HepG2 (cell line): ENCODE measurements at regions not wholly inside any gene's neighbourhood (a gene's known extent, or its start where the extent isn't known, plus 50 kb on each side); places are given as distances from the start of the nearest gene placed in this dataset.

Source experiments
- ATAC-seq: fragments of 200-7000 bp; cut with Tn5 transposase; 3 replicates; pipeline ENCODE4 v1.9.1; 2020; ENCODE audit warnings: mild to moderate bottlenecking, moderate library complexity
- BruUV-seq: library from RNA; stranded (reverse); fragments of 400-500 nt; replicated peaks from 2 replicates; lab custom pipeline; 2021; lab: Mats Ljungman, UMichigan
- CTCF ChIA-PET: fragments of 300-600 bp; formaldehyde crosslinking; extraction: SDS; loops from one replicate; lab custom pipeline; 2021; ENCODE audit warnings: low total read pairs, inconsistent platforms, low intra/inter-chr PET ratio; lab: Yijun Ruan, JAX
- POLR2A ChIA-PET: fragments of 350-600 bp; sonication (Branson Sonifier 250); formaldehyde crosslinking; loops from one replicate; lab custom pipeline; 2020; ENCODE audit warnings: antibody characterized with exemption, inconsistent platforms; lab: Yijun Ruan, JAX
- DNase-seq: peaks from one replicate; pipeline ENCODE4 v3.0.0-alpha.2; 2015; ENCODE audit warnings: low spot score
- FAIRE-seq: peaks from 3 replicates; lab custom pipeline; 2011; peaks lifted over from hg19 to GRCh38; lab: Jason Lieb, UNC
- H2AFZ ChIP-seq: one replicate; pipeline ENCODE4 v1.6.1; 2011; ENCODE audit warnings: low read length, inconsistent platforms
- H3K27ac ChIP-seq: fragments of 300-600 bp; 3 replicates; pipeline ENCODE4 v1.8.0; 2011; ENCODE audit warnings: mixed run types, mild to moderate bottlenecking, mixed read lengths, low read length, inconsistent platforms; ENCODE audit not compliant: insufficient read depth; ENCODE audit errors: extremely low read length
- H3K27me3 ChIP-seq, 2 experiments: fragments of 200-600 bp in 1 of 2; 2 replicates in 1 of 2; 3 replicates in 1 of 2; pipeline versions ENCODE4 v1.6.0 to v1.8.0; 2011; ENCODE audit warnings: low read length in 2 of 2, mild to moderate bottlenecking in 2 of 2, moderate library complexity in 2 of 2, inconsistent platforms in 1 of 2; ENCODE audit not compliant: insufficient read depth in 2 of 2, control insufficient read depth in 1 of 2
- H3K36me3 ChIP-seq, 2 experiments: fragments of 200-600 bp in 1 of 2; replicated peaks in 1 of 2; 2 replicates in 1 of 2; 3 replicates in 1 of 2; pipeline versions ENCODE4 v1.5.1 to v1.8.0; 2011; ENCODE audit warnings: low read length in 2 of 2, inconsistent platforms in 1 of 2; ENCODE audit not compliant: insufficient read depth in 2 of 2, control insufficient read depth in 1 of 2
- H3K4me1 ChIP-seq: 2 replicates; pipeline ENCODE4 v1.5.1; 2012; ENCODE audit warnings: low read length, inconsistent platforms; ENCODE audit not compliant: insufficient read depth
- H3K4me2 ChIP-seq: 2 replicates; pipeline ENCODE4 v1.6.0; 2011; ENCODE audit warnings: low read depth, low read length, inconsistent platforms
- H3K4me3 ChIP-seq, 3 experiments: fragments of 200-600 bp in 1 of 3; sonication (generic), shearing (Covaris generic) in 1 of 3; replicated peaks in 1 of 3; 2 replicates each; pipeline ENCODE4 v1.5.1; 2011 to 2016; ENCODE audit warnings: low read length in 3 of 3, inconsistent platforms in 2 of 3, low read depth in 2 of 3, mild to moderate bottlenecking in 2 of 3, control low read depth in 1 of 3, mixed read lengths in 1 of 3; ENCODE audit not compliant: insufficient read depth in 1 of 3
- H3K79me2 ChIP-seq: one replicate; pipeline ENCODE4 v1.6.1; 2011; ENCODE audit warnings: low read length, inconsistent platforms; ENCODE audit not compliant: insufficient read depth
- H3K9ac ChIP-seq: 2 replicates; pipeline ENCODE4 v1.6.0; 2011; ENCODE audit warnings: mild to moderate bottlenecking, low read depth, low read length, inconsistent platforms; ENCODE audit not compliant: insufficient read depth
- H3K9me3 ChIP-seq: 2 replicates; pipeline ENCODE4 v1.5.1; 2012; ENCODE audit warnings: mild to moderate bottlenecking, low read length
- H4K20me1 ChIP-seq: 2 replicates; pipeline ENCODE4 v1.6.0; 2011; ENCODE audit warnings: inconsistent platforms, mild to moderate bottlenecking, low read length, moderate library complexity; ENCODE audit not compliant: insufficient read depth
- AKAP8 ChIP-seq: sonication (generic); formaldehyde crosslinking; IDR thresholded peaks from 2 replicates; pipeline ENCODE4 v1.5.1; 2020; ENCODE audit warnings: mild to moderate bottlenecking, missing genetic modification reagents
- HOXA7 ChIP-seq: sonication (generic); formaldehyde crosslinking; IDR thresholded peaks from 2 replicates; pipeline ENCODE4 v1.8.1; 2022; ENCODE audit warnings: mild to moderate bottlenecking, missing genetic modification reagents, moderate library complexity
- MTA3 ChIP-seq: sonication (generic); formaldehyde crosslinking; IDR thresholded peaks from 2 replicates; pipeline ENCODE4 v1.4.0; 2020; ENCODE audit warnings: missing genetic modification reagents
- PPARG ChIP-seq: conservative IDR thresholded peaks from 2 replicates; pipeline ENCODE4 v1.6.1; 2016; ENCODE audit warnings: missing biosample characterization, missing genetic modification reagents
- PRPF4 ChIP-seq: fragments of 200-400 bp; formaldehyde crosslinking; IDR thresholded peaks from 2 replicates; pipeline ENCODE4 v1.6.1; 2016; ENCODE audit warnings: low read length, low read depth; ENCODE audit not compliant: poor library complexity, severe bottlenecking
- RCOR2 ChIP-seq: IDR thresholded peaks from 2 replicates; pipeline ENCODE4 v1.6.1; 2016; ENCODE audit warnings: missing biosample characterization, missing genetic modification reagents
- RFX3 ChIP-seq: IDR thresholded peaks from 2 replicates; pipeline ENCODE4 v1.6.1; 2016; ENCODE audit warnings: missing biosample characterization, missing genetic modification reagents
- SMARCC2 ChIP-seq: fragments of 450-650 bp; IDR thresholded peaks from 2 replicates; pipeline ENCODE4 v1.6.1; 2017; ENCODE audit warnings: antibody characterized with exemption, mild to moderate bottlenecking
- STAT6 ChIP-seq: sonication (generic); formaldehyde crosslinking; IDR thresholded peaks from 2 replicates; pipeline ENCODE4 v1.4.0; 2020; ENCODE audit warnings: missing genetic modification reagents, mild to moderate bottlenecking, borderline replicate concordance
- TOE1 ChIP-seq: sonication (generic); formaldehyde crosslinking; IDR thresholded peaks from 2 replicates; pipeline ENCODE4 v1.4.0; 2020; ENCODE audit warnings: mild to moderate bottlenecking, missing genetic modification reagents
- ZBTB3 ChIP-seq: sonication (generic); formaldehyde crosslinking; IDR thresholded peaks from 2 replicates; pipeline ENCODE4 v1.4.0; 2020; ENCODE audit warnings: low read depth, mild to moderate bottlenecking, moderate library complexity, missing genetic modification reagents, borderline replicate concordance
- ZMYM3 ChIP-seq: sonication (generic); formaldehyde crosslinking; IDR thresholded peaks from 2 replicates; pipeline ENCODE4 v1.5.1; 2020; ENCODE audit warnings: mild to moderate bottlenecking, missing genetic modification reagents
- ZNF44 ChIP-seq: sonication (generic); formaldehyde crosslinking; IDR thresholded peaks from 2 replicates; pipeline ENCODE4 v1.5.1; 2020; ENCODE audit warnings: mild to moderate bottlenecking, missing genetic modification reagents
- ZNF580 ChIP-seq: IDR thresholded peaks from 2 replicates; pipeline ENCODE4 v1.6.1; 2016; ENCODE audit warnings: low read depth, borderline replicate concordance
- ZZZ3 ChIP-seq: sonication (generic); formaldehyde crosslinking; IDR thresholded peaks from 2 replicates; pipeline ENCODE4 v1.4.0; 2020; ENCODE audit warnings: missing genetic modification reagents, mild to moderate bottlenecking, borderline replicate concordance
- WGBS: methylation state at CpG from one replicate; pipeline ENCODE4 v1.1.6; 2017; ENCODE audit warnings: low lambda C conversion rate; 5-methylcytosine and 5-hydroxymethylcytosine counted together
- in situ Hi-C: cut with HindIII; loops from 2 replicates; pipeline ENCODE4 v1.10.0; 2017; ENCODE audit warnings: low pct_unique_long_range_greater_than_20kb; ENCODE audit not compliant: extremely low pct_ligation_motif_present
- intact Hi-C: fragments of 100-400 bp; cut with micrococcal nuclease; formaldehyde crosslinking; loops from one replicate; pipeline ENCODE4 v1.10.0; 2022; ENCODE audit not compliant: unreplicated experiment
- TF ChIP-seq, protein P1 (sequence below): sonication (generic); formaldehyde crosslinking; IDR thresholded peaks from 2 replicates; pipeline ENCODE4 v1.4.0; 2020; ENCODE audit warnings: missing genetic modification reagents, mild to moderate bottlenecking, borderline replicate concordance

DNA sequence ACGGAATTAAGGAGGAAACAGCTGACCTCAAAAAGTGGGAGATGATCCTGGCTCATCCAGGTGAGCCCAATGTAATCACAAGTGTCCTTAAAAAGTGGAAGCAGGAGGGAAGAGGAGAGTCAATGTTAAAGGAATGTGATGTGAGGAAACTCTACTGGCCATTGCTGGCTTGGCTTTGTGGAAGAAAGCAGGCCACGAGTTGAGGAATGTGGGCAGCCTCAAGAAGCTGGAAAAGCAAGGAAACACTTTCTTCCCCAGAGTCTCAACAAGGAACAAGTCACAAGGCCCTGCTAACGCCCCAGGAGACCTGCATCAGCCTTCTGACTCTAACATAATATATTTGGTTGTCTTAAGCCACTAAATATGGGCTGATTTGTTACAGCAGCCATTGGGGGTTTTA lies 252.8 kb downstream of the PSAT1 start:
- ChIA-PET POLR2A (no interaction called here), CTCF (no interaction called here)
- Histone ChIP-seq H3K4me1 (peaks cover 7% of the 10 kb centered on the region; the same call in 1 of the 2 replicates), H4K20me1 (no peaks in the 10 kb centered on the region), H3K27ac (no peak overlapping the region), H3K9me3 (no peaks in the 10 kb centered on the region), H2AFZ (no peak overlapping the region), H3K27me3 (no peaks in the 10 kb centered on the region; a peak in 1 of 5 replicates), H3K79me2 (no peaks in the 10 kb centered on the region), H3K9ac (no peak overlapping the region), H3K36me3 (no peaks in the 10 kb centered on the region), H3K4me3 (no peak overlapping the region), H3K4me2 (no peak overlapping the region)
- intact Hi-C loops, result no loop called here
- in situ Hi-C loops, result no loop called here
- TF ChIP-seq RCOR2 (no peak), TOE1 (CRISPR knock-in tag) (no peak), ZNF580 (CRISPR knock-in tag) (no peak), HOXA7 (CRISPR knock-in tag) (no peak), ZNF44 (no peak), AKAP8 (no peak), STAT6 (CRISPR knock-in tag) (no peak), PRPF4 (no peak), PPARG (CRISPR knock-in tag) (no peak), MTA3 (CRISPR knock-in tag) (no peak), ZMYM3 (no peak), RFX3 (CRISPR knock-in tag) (no peak), ZBTB3 (CRISPR knock-in tag) (no peak), SMARCC2 (no peak), ZZZ3 (no peak)
- TF ChIP-seq, protein P1, sequence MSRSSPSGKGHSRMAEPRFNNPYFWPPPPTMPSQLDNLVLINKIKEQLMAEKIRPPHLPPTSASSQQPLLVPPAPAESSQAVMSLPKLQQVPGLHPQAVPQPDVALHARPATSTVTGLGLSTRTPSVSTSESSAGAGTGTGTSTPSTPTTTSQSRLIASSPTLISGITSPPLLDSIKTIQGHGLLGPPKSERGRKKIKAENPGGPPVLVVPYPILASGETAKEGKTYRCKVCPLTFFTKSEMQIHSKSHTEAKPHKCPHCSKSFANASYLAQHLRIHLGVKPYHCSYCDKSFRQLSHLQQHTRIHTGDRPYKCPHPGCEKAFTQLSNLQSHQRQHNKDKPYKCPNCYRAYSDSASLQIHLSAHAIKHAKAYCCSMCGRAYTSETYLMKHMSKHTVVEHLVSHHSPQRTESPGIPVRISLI, result no peak
- ATAC-seq, result no peak
- no TSS peak for BruUV-seq
- no peak for DNase-seq
- FAIRE-seq, result no peak
- 2% methylated on average over 3 of the region's 3 CpGs for WGBS
